Body of pancreas (tissue), 4 donors: ENCODE measurements at regions not wholly inside any gene's neighbourhood (a gene's known extent, or its start where the extent isn't known, plus 50 kb on each side); places are given as distances from the start of the nearest gene placed in this dataset.

Experiments used
- ATAC-seq: fragments of 150-250 bp; one replicate; pipeline ENCODE4 v1.9.1; 2016
- DNase-seq, 4 donors: peaks; one replicate each; pipeline ENCODE4 v3.0.0-alpha.2; 2019
- H3K27ac ChIP-seq, 4 donors: fragments of 200-600 bp; sonication (generic); 1 replicate in 3 of 4; 2 replicates in 1 of 4; pipeline versions ENCODE4 v1.5.1 to v1.6.1; 2016 to 2019; ENCODE audit warnings: mild to moderate bottlenecking in 1 of 4, mixed read lengths in 1 of 4, moderate library complexity in 1 of 4
- H3K27me3 ChIP-seq, 2 donors: fragments of 200-600 bp; sonication (generic); one replicate each; pipeline ENCODE4 v1.6.0; 2016; ENCODE audit warnings: mild to moderate bottlenecking in 1 of 2
- H3K36me3 ChIP-seq, 2 donors: fragments of 200-600 bp; sonication (generic); replicated peaks in 1 of 2; 2 replicates each; pipeline ENCODE4 v1.5.1; 2016; ENCODE audit warnings: low read depth in 2 of 2; ENCODE audit not compliant: insufficient read depth in 1 of 2
- H3K4me1 ChIP-seq: fragments of 200-600 bp; sonication (generic); one replicate; pipeline ENCODE4 v1.6.0; 2016
- H3K4me3 ChIP-seq, 2 donors: fragments of 200-600 bp; sonication (generic); 1 replicate in 1 of 2; 2 replicates in 1 of 2; pipeline ENCODE4 v1.5.1; 2016 to 2019
- H3K9me3 ChIP-seq, 3 donors: fragments of 200-600 bp; sonication (generic); 1 replicate in 2 of 3; 2 replicates in 1 of 3; pipeline ENCODE4 v1.5.1; 2016
- CTCF ChIP-seq, 7 experiments: fragments of 450-650 bp in 4 of 7; fragments of 200-600 bp in 3 of 7; sonication (generic) in 3 of 7; IDR thresholded peaks; one replicate each; pipeline ENCODE4 v1.5.1; 2016 to 2019; ENCODE audit warnings: antibody characterized with exemption in 7 of 7
- POLR2A ChIP-seq, 3 donors: fragments of 450-650 bp; IDR thresholded peaks; one replicate each; pipeline ENCODE4 v1.6.1; 2016; ENCODE audit warnings: antibody characterized with exemption in 3 of 3, mild to moderate bottlenecking in 2 of 3
- WGBS, 2 donors: methylation state at CpG; one replicate each; pipeline ENCODE4 v1.1.5; 2017; 5-methylcytosine and 5-hydroxymethylcytosine counted together
- intact Hi-C: fragments of 100-400 bp; cut with DNase I; formaldehyde crosslinking; loops from one replicate; pipeline ENCODE4 v1.15.1; 2023

GRCh38 chr9:82302968-82303655, 314.5 kb downstream of the SPATA31D1 start:
- DNase-seq (no peak), ATAC-seq (no peak)
- intact Hi-C loops: no loop called here
- no peak overlapping the region for H3K4me3 ChIP-seq
- no peaks in the 10 kb centered on the region for H3K36me3 ChIP-seq
- no peaks in the 10 kb centered on the region for H3K4me1 ChIP-seq
- no peaks in the 10 kb centered on the region for H3K9me3 ChIP-seq
- 80 to 86% methylated on average over 5 of the region's 5 CpGs for whole genome bisulfite sequencing, 2 donors
- no peak overlapping the region for H3K27ac ChIP-seq
- no peaks in the 10 kb centered on the region for H3K27me3 ChIP-seq
- no peak for TF ChIP-seq POLR2A (IDR thresholded peaks at IDR 0.05)
- TF ChIP-seq CTCF (IDR thresholded peaks at IDR 0.05): no peak

- DNase-seq: no peak
- WGBS, 2 donors: 69 to 80% methylated on average over 3 of the region's 3 CpGs
- Histone ChIP-seq H3K4me1 (no peaks in the 10 kb centered on the region), H3K27ac (no peak overlapping the region), H3K4me3 (no peak overlapping the region), H3K27me3 (no peaks in the 10 kb centered on the region), H3K9me3 (no peaks in the 10 kb centered on the region), H3K36me3 (no peaks in the 10 kb centered on the region)
- no peak for ATAC-seq
- TF ChIP-seq CTCF (IDR thresholded peaks at IDR 0.05): no peak
- no peak for TF ChIP-seq POLR2A (IDR thresholded peaks at IDR 0.05)
- intact Hi-C loops: no loop called here
Measured at GRCh38 chr9:82308836-82309235, 320.3 kb downstream of the SPATA31D1 start.

GRCh38 chr9:82313697-82314096, 325.1 kb downstream of the SPATA31D1 start:
- DNase-seq (no peak), ATAC-seq (no peak)
- Histone ChIP-seq H3K27ac (no peak overlapping the region), H3K4me1 (no peaks in the 10 kb centered on the region), H3K9me3 (no peaks in the 10 kb centered on the region), H3K27me3 (no peaks in the 10 kb centered on the region), H3K4me3 (no peak overlapping the region), H3K36me3 (no peaks in the 10 kb centered on the region)
- intact Hi-C loops: no loop called here
- TF ChIP-seq CTCF (IDR thresholded peaks at IDR 0.05): no peak
- TF ChIP-seq POLR2A (IDR thresholded peaks at IDR 0.05): no peak
- WGBS, 2 donors: 82 to 84% methylated on average over 2 of the region's 2 CpGs

GRCh38 chr9:82320566-82320965, 332.0 kb downstream of the SPATA31D1 start:
- no peak overlapping the region for H3K27ac ChIP-seq
- H3K4me3 ChIP-seq: no peak overlapping the region
- H3K4me1 ChIP-seq: no peaks in the 10 kb centered on the region
- no peaks in the 10 kb centered on the region for H3K27me3 ChIP-seq
- no peak for DNase-seq
- H3K9me3 ChIP-seq: no peaks in the 10 kb centered on the region
- TF ChIP-seq CTCF (IDR thresholded peaks at IDR 0.05) (no peak), POLR2A (IDR thresholded peaks at IDR 0.05) (no peak)
- ATAC-seq: no peak
- WGBS, 2 donors: 47 to 60% methylated on average over 1 of the region's 1 CpG
- H3K36me3 ChIP-seq: no peaks in the 10 kb centered on the region
- intact Hi-C loops: no loop called here

- Histone ChIP-seq H3K9me3 (no peaks in the 10 kb centered on the region), H3K36me3 (no peaks in the 10 kb centered on the region), H3K27ac (no peak overlapping the region), H3K4me1 (no peaks in the 10 kb centered on the region), H3K4me3 (no peak overlapping the region), H3K27me3 (no peaks in the 10 kb centered on the region)
- TF ChIP-seq CTCF (IDR thresholded peaks at IDR 0.05) (no peak), POLR2A (IDR thresholded peaks at IDR 0.05) (no peak)
- DNase-seq: no peak
- 59 to 73% methylated on average over 2 of the region's 2 CpGs for WGBS, 2 donors
- intact Hi-C loops: no loop called here
- ATAC-seq: no peak
Measured at GRCh38 chr9:82325907-82326306, 337.3 kb downstream of the SPATA31D1 start.
